ENCODE measurements at regions not wholly inside any gene's neighbourhood (a gene's known extent, or its start where the extent isn't known, plus 50 kb on each side); places are given as distances from the start of the nearest gene placed in this dataset.

DNA sequence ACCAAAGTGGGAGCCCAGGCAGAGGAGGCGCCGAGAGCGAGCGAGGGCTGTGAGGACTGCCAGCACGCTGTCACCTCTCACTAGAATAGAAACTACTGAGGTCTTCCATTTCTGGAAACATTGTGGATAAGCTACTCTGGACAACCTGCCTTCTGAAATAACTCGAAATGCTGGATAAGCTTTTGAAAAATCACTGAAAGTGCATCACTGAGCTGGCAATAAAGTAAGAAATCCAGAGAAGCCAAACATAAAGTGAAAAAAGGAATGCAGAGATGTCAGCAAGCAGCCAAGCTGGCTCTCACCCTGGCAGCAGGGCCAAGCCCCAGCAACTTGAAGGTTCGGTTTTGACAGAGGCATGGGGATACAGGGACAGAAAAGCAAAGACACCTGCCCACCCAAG is 59.2 kb upstream of the MYLIP start:
- TF ChIP-seq, protein P1, sequence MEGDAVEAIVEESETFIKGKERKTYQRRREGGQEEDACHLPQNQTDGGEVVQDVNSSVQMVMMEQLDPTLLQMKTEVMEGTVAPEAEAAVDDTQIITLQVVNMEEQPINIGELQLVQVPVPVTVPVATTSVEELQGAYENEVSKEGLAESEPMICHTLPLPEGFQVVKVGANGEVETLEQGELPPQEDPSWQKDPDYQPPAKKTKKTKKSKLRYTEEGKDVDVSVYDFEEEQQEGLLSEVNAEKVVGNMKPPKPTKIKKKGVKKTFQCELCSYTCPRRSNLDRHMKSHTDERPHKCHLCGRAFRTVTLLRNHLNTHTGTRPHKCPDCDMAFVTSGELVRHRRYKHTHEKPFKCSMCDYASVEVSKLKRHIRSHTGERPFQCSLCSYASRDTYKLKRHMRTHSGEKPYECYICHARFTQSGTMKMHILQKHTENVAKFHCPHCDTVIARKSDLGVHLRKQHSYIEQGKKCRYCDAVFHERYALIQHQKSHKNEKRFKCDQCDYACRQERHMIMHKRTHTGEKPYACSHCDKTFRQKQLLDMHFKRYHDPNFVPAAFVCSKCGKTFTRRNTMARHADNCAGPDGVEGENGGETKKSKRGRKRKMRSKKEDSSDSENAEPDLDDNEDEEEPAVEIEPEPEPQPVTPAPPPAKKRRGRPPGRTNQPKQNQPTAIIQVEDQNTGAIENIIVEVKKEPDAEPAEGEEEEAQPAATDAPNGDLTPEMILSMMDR (IDR thresholded peaks at IDR 0.05), result no peak
- TF ChIP-seq POLR2A (IDR thresholded peaks at IDR 0.05), result no peak

All from right lobe of liver (tissue), 4 donors.